H1 (cell line): ENCODE measurements at regions not wholly inside any gene's neighbourhood (a gene's known extent, or its start where the extent isn't known, plus 50 kb on each side); places are given as distances from the start of the nearest gene placed in this dataset.

Experiments
- CTCF ChIA-PET: fragments of 300-600 bp; sonication (Branson Sonifier 250); formaldehyde crosslinking; loops from one replicate; lab custom pipeline; 2021; ENCODE audit not compliant: partially characterized antibody; lab: Charles Lee
- POLR2A ChIA-PET: fragments of 300-600 bp; sonication (Branson Sonifier 250); formaldehyde crosslinking; loops from one replicate; lab custom pipeline; 2021; ENCODE audit warnings: inconsistent platforms; ENCODE audit not compliant: partially characterized antibody; lab: Charles Lee
- DNase-seq, 2 experiments: peaks; one replicate each; pipeline versions ENCODE4 v3.0.0 to v3.0.0-alpha.2; 2010 to 2022; ENCODE audit warnings: low spot score in 2 of 2, low read depth in 1 of 2, mixed read lengths in 1 of 2
- FAIRE-seq: peaks from 2 replicates; lab custom pipeline; 2011; peaks lifted over from hg19 to GRCh38; lab: Jason Lieb, UNC
- H2AFZ ChIP-seq: 2 replicates; pipeline ENCODE4 v1.8.1; 2012; ENCODE audit warnings: low read length, inconsistent platforms
- H2AK5ac ChIP-seq: 2 replicates; pipeline ENCODE4 v1.6.1; 2013; ENCODE audit warnings: low read depth, low read length
- H2BK120ac ChIP-seq: replicated peaks from 2 replicates; pipeline ENCODE3; 2013; ENCODE audit warnings: low read depth, low read length, inconsistent platforms
- H2BK12ac ChIP-seq: 2 replicates; pipeline ENCODE4 v1.6.1; 2013; ENCODE audit warnings: low read depth, low read length
- H2BK15ac ChIP-seq: 2 replicates; pipeline ENCODE4 v1.6.1; 2013; ENCODE audit warnings: low read length
- H2BK20ac ChIP-seq: 2 replicates; pipeline ENCODE4 v1.6.1; 2013; ENCODE audit warnings: low read length
- H2BK5ac ChIP-seq: 2 replicates; pipeline ENCODE4 v1.6.1; 2013; ENCODE audit warnings: low read depth, low read length
- H3K14ac ChIP-seq: 2 replicates; pipeline ENCODE4 v1.6.1; 2013; ENCODE audit warnings: inconsistent platforms; ENCODE audit not compliant: insufficient read length
- H3K18ac ChIP-seq: 2 replicates; pipeline ENCODE4 v1.6.1; 2013; ENCODE audit warnings: low read length; ENCODE audit errors: extremely low read depth
- H3K23ac ChIP-seq: 2 replicates; pipeline ENCODE4 v1.6.1; 2013; ENCODE audit warnings: inconsistent platforms; ENCODE audit not compliant: insufficient read length
- H3K23me2 ChIP-seq: 2 replicates; pipeline ENCODE4 v1.6.1; 2013; ENCODE audit warnings: low read depth, low read length
- H3K27ac ChIP-seq: 2 replicates; pipeline ENCODE4 v1.6.1; 2011; ENCODE audit warnings: low read depth, low read length, inconsistent platforms
- H3K27me3 ChIP-seq, 4 experiments: replicated peaks in 1 of 4; 1 replicate in 1 of 4; 2 replicates in 3 of 4; pipeline versions ENCODE4 v1.6.1 to v1.8.1; 2011 to 2013; ENCODE audit warnings: low read length in 3 of 4, mild to moderate bottlenecking in 3 of 4, inconsistent platforms in 2 of 4, mixed read lengths in 2 of 4, moderate library complexity in 1 of 4; ENCODE audit not compliant: control insufficient read depth in 3 of 4, insufficient read depth in 3 of 4; ENCODE audit errors: extremely low read depth in 1 of 4
- H3K36me3 ChIP-seq, 4 experiments: 2 replicates each; pipeline versions ENCODE4 v1.6.1 to v1.8.1; 2011 to 2013; ENCODE audit warnings: mild to moderate bottlenecking in 4 of 4, low read length in 3 of 4, moderate library complexity in 2 of 4, control low read depth in 1 of 4, inconsistent platforms in 1 of 4; ENCODE audit not compliant: insufficient read depth in 4 of 4, control insufficient read depth in 2 of 4
- H3K4ac ChIP-seq: replicated peaks from 2 replicates; pipeline ENCODE3; 2013; ENCODE audit warnings: low read length, low read depth, mixed read lengths, inconsistent platforms; ENCODE audit not compliant: insufficient read length
- H3K4me1 ChIP-seq, 4 experiments: replicated peaks in 1 of 4; 1 replicate in 1 of 4; 2 replicates in 3 of 4; pipeline versions ENCODE4 v1.6.1 to v1.8.1; 2011 to 2013; ENCODE audit warnings: low read length in 3 of 4, inconsistent platforms in 2 of 4, mixed read lengths in 1 of 4; ENCODE audit not compliant: insufficient read depth in 4 of 4, control insufficient read depth in 3 of 4
- H3K4me2 ChIP-seq, 2 experiments: 2 replicates each; pipeline versions ENCODE4 v1.6.1 to v1.8.1; 2011 to 2013; ENCODE audit warnings: low read depth in 2 of 2, low read length in 2 of 2, control low read depth in 1 of 2, inconsistent platforms in 1 of 2, mild to moderate bottlenecking in 1 of 2; ENCODE audit not compliant: insufficient read depth in 1 of 2
- H3K4me3 ChIP-seq, 4 experiments: fragments of 200-600, 300-600 bp in 1 of 4; sonication (generic), shearing (Covaris generic), sonication (Bioruptor Twin) in 1 of 4; 2 replicates each; pipeline versions ENCODE4 v1.5.1 to v1.8.1; 2011 to 2016; ENCODE audit warnings: low read length in 4 of 4, low read depth in 3 of 4, control low read depth in 2 of 4, inconsistent platforms in 2 of 4, mild to moderate bottlenecking in 2 of 4, mixed read lengths in 1 of 4, moderate library complexity in 1 of 4; ENCODE audit not compliant: insufficient read depth in 2 of 4; ENCODE audit errors: extremely low read depth in 1 of 4
- H3K56ac ChIP-seq: replicated peaks from 2 replicates; pipeline ENCODE3; 2013; ENCODE audit warnings: low read depth, mild to moderate bottlenecking, mixed read lengths, low read length, inconsistent platforms; ENCODE audit not compliant: insufficient read length
- H3K79me1 ChIP-seq: 2 replicates; pipeline ENCODE4 v1.6.1; 2013; ENCODE audit warnings: low read depth, low read length, control low read depth
- H3K79me2 ChIP-seq, 2 experiments: 2 replicates each; pipeline versions ENCODE4 v1.6.1 to v1.8.1; 2012 to 2013; ENCODE audit warnings: low read length in 2 of 2, mild to moderate bottlenecking in 2 of 2, inconsistent platforms in 1 of 2; ENCODE audit not compliant: insufficient read depth in 2 of 2, control insufficient read depth in 1 of 2
- H3K9ac ChIP-seq, 4 experiments: replicated peaks in 1 of 4; 1 replicate in 1 of 4; 2 replicates in 3 of 4; pipeline versions ENCODE4 v1.6.1 to v1.8.1; 2011 to 2013; ENCODE audit warnings: low read depth in 3 of 4, low read length in 3 of 4, control low read depth in 2 of 4, mild to moderate bottlenecking in 2 of 4, moderate library complexity in 2 of 4, inconsistent platforms in 1 of 4; ENCODE audit errors: extremely low read depth in 1 of 4
- H3K9me3 ChIP-seq, 2 experiments: 2 replicates each; pipeline versions ENCODE4 v1.6.1 to v1.8.1; 2012 to 2013; ENCODE audit warnings: mild to moderate bottlenecking in 2 of 2, moderate library complexity in 2 of 2, control low read depth in 1 of 2, inconsistent platforms in 1 of 2, low read depth in 1 of 2, low read length in 1 of 2, mixed read lengths in 1 of 2; ENCODE audit not compliant: insufficient read depth in 2 of 2
- H4K20me1 ChIP-seq, 2 experiments: replicated peaks in 1 of 2; 2 replicates each; pipeline versions ENCODE3 to v1.8.1; 2011 to 2013; ENCODE audit warnings: inconsistent platforms in 2 of 2, low read length in 2 of 2, mild to moderate bottlenecking in 1 of 2; ENCODE audit not compliant: insufficient read depth in 2 of 2, control insufficient read depth in 1 of 2
- H4K5ac ChIP-seq: 2 replicates; pipeline ENCODE4 v1.6.1; 2013; ENCODE audit warnings: low read length, low read depth, mixed read lengths, inconsistent platforms; ENCODE audit not compliant: insufficient read length
- H4K8ac ChIP-seq: 2 replicates; pipeline ENCODE4 v1.8.0; 2013; ENCODE audit warnings: mild to moderate bottlenecking, moderate library complexity, low read length, inconsistent platforms; ENCODE audit not compliant: insufficient read depth; ENCODE audit errors: extremely low read depth
- H4K91ac ChIP-seq: replicated peaks from 2 replicates; pipeline ENCODE3; 2013; ENCODE audit warnings: low read length, mixed read lengths, inconsistent platforms; ENCODE audit not compliant: insufficient read length
- JUN ChIP-seq: IDR thresholded peaks from 2 replicates; pipeline ENCODE4 v1.6.1; 2011; ENCODE audit warnings: low read depth, mild to moderate bottlenecking, improper control_type of control experiment, low read length
- RAD21 ChIP-seq, 2 experiments: IDR thresholded peaks in 1 of 2; conservative IDR thresholded peaks in 1 of 2; 2 replicates each; pipeline ENCODE4 v1.6.1; 2011; ENCODE audit warnings: low read depth in 2 of 2, low read length in 2 of 2, improper control_type of control experiment in 1 of 2, inconsistent platforms in 1 of 2, mild to moderate bottlenecking in 1 of 2, moderate library complexity in 1 of 2
- WGBS, 2 experiments: shearing (Covaris generic) in 1 of 2; methylation state at CpG; one replicate each; pipeline versions ENCODE4 v1.1.6 to v1.1.7; 2013 to 2015; ENCODE audit warnings: low lambda C conversion rate in 2 of 2, mixed read lengths in 2 of 2, inconsistent platforms in 1 of 2, low coverage in 1 of 2, missing lambda C conversion rate in 1 of 2; ENCODE audit not compliant: insufficient replicate concordance in 2 of 2, insufficient coverage in 1 of 2, insufficient read length in 1 of 2; ENCODE audit errors: extremely low coverage in 1 of 2, missing lambda C conversion rate in 1 of 2; 5-methylcytosine and 5-hydroxymethylcytosine counted together

GRCh38 chr9:73649552-73649951, 497.9 kb downstream of the ANXA1 start:
- Histone ChIP-seq H3K27me3 (no peaks in the 10 kb centered on the region), H2BK120ac (no peak overlapping the region), H4K8ac (no peak overlapping the region), H3K79me1 (no peaks in the 10 kb centered on the region), H2BK15ac (no peak overlapping the region), H4K5ac (no peak overlapping the region), H4K91ac (no peak overlapping the region), H3K4me2 (no peak overlapping the region), H3K9me3 (peaks cover 0 to 3% of the 10 kb centered on the region in 2 experiments; a peak in 1 of 4 replicates), H3K9ac (no peak overlapping the region), H2AFZ (no peak overlapping the region), H2BK12ac (no peak overlapping the region), H3K14ac (no peak overlapping the region), H3K18ac (no peak overlapping the region), H2AK5ac (no peak overlapping the region), H3K56ac (no peak overlapping the region), H3K4ac (no peak overlapping the region), H3K4me3 (no peak overlapping the region), H2BK20ac (no peak overlapping the region), H4K20me1 (no peaks in the 10 kb centered on the region), H3K23ac (no peak overlapping the region), H3K79me2 (no peaks in the 10 kb centered on the region), H3K27ac (no peak overlapping the region), H3K4me1 (no peaks in the 10 kb centered on the region), H3K36me3 (no peaks in the 10 kb centered on the region), H3K23me2 (no peaks in the 10 kb centered on the region), H2BK5ac (no peak overlapping the region)
- FAIRE-seq (no peak), DNase-seq (no peak)
- TF ChIP-seq JUN (no peak), RAD21 (IDR thresholded peaks at IDR 0.05 in 1 of 2, conservative IDR thresholded peaks at IDR 0.05 in 1 of 2; ENCODE audit: low read depth in 2 of 2, low read length in 2 of 2) (no peak)
- ChIA-PET POLR2A (no interaction called here), CTCF (interaction anchor here (1.4 kb wide), 1 partner anchor 546 kb away, joined by 3 read pairs; no protein-coding TSS in a partner anchor)
- 91% methylated on average over 10 of the region's 10 CpGs; no CpG with 5 or more reads in 1 of the 2 experiments for WGBS, 2 experiments
